BE2C (cell line): ENCODE measurements at regions not wholly inside any gene's neighbourhood (a gene's known extent, or its start where the extent isn't known, plus 50 kb on each side); places are given as distances from the start of the nearest gene placed in this dataset.

ENCODE experiments used
- DNase-seq: peaks from one replicate; pipeline ENCODE4 v3.0.0-alpha.2; 2020
- H3K27me3 ChIP-seq: fragments of 250-450 bp; sonication (Bioruptor Pico); 2 replicates; pipeline ENCODE4 v1.5.1; 2020; ENCODE audit warnings: mild to moderate bottlenecking
- H3K36me3 ChIP-seq: fragments of 250-450 bp; sonication (Bioruptor Pico); 2 replicates; pipeline ENCODE4 v1.5.1; 2020; ENCODE audit warnings: mild to moderate bottlenecking
- H3K4me1 ChIP-seq: fragments of 250-450 bp; sonication (Bioruptor Pico); 2 replicates; pipeline ENCODE4 v1.5.1; 2020
- H3K4me3 ChIP-seq: 2 replicates; pipeline ENCODE4 v1.5.1; 2011; ENCODE audit warnings: low read depth, low read length
- H3K9me3 ChIP-seq: fragments of 250-450 bp; sonication (Bioruptor Pico); 2 replicates; pipeline ENCODE4 v1.5.1; 2020
- TF ChIP-seq, protein P1 (sequence below): IDR thresholded peaks from 2 replicates; pipeline ENCODE4 v1.5.1; 2012; ENCODE audit warnings: mild to moderate bottlenecking, low read depth, low read length

DNA sequence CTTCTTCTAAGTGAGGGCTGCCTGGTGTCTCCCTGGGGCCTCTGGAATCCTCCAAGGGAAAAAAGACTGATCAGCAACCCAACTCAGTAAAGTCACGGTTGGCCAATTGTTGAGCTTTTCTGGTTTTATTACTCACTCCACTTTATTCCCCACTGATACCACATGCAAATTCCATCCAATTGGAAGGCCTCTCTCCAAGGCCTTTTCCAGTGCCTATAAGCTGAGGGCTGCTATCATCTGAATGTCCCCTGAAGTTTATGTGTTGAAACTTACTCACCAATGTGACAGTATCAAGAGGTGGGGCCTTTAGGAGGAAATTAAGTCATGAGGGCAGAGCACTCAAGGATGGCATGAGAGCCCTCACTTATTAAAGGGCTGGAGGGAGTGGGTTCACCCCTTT, 463.3 kb downstream of the BUD13 start:
- no peaks in the 10 kb centered on the region for H3K27me3 ChIP-seq
- no peaks in the 10 kb centered on the region; the same call in 1 of the 2 replicates for H3K9me3 ChIP-seq
- peaks cover 39% of the 10 kb centered on the region for H3K4me1 ChIP-seq
- no peaks in the 10 kb centered on the region for H3K36me3 ChIP-seq
- no peak overlapping the region for H3K4me3 ChIP-seq
- DNase-seq, result no peak
- TF ChIP-seq, protein P1, sequence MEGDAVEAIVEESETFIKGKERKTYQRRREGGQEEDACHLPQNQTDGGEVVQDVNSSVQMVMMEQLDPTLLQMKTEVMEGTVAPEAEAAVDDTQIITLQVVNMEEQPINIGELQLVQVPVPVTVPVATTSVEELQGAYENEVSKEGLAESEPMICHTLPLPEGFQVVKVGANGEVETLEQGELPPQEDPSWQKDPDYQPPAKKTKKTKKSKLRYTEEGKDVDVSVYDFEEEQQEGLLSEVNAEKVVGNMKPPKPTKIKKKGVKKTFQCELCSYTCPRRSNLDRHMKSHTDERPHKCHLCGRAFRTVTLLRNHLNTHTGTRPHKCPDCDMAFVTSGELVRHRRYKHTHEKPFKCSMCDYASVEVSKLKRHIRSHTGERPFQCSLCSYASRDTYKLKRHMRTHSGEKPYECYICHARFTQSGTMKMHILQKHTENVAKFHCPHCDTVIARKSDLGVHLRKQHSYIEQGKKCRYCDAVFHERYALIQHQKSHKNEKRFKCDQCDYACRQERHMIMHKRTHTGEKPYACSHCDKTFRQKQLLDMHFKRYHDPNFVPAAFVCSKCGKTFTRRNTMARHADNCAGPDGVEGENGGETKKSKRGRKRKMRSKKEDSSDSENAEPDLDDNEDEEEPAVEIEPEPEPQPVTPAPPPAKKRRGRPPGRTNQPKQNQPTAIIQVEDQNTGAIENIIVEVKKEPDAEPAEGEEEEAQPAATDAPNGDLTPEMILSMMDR, result no peak

DNA sequence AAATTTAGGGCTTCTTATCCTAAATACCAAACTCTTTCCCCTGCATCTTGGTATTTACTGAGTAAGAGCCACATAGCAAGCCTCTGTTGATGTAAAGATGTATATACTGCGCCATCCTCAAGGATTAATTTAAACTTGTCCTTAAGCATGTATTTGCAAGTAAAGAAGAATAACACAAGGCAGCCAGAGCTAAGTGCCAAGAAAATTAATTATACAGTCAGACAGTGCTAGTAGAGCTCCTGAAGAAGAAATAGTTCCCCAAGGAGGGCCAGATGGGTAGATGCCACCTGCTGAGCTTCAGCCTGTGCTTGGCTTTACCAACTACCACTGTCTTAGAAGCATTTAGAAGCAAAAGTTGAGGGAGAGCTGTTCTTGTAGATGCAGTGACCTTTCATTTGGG, 470.0 kb downstream of the BUD13 start:
- Histone ChIP-seq H3K36me3 (no peaks in the 10 kb centered on the region), H3K27me3 (no peaks in the 10 kb centered on the region), H3K9me3 (no peaks in the 10 kb centered on the region; the same call in 1 of the 2 replicates), H3K4me3 (no peak overlapping the region), H3K4me1 (peaks cover 9% of the 10 kb centered on the region)
- TF ChIP-seq, protein P1, result no peak
- no peak for DNase-seq

DNA sequence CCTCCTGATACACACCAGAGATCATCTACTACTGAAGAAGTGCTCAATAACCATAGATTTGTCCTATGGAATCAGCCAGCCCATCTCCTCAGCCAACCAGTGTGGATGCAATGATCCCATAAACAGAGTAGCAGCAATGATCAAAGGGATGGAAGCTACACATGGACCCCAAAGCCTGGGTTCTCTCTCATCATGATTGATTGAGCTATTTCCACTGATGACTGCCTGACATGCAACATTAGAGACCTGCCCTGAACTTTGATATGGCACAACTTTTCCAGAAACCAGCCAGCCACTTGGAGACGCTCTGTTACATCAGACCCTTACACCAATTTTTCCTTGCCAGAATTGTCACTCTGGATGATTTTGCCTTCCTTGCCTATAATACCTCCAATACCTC, 471.6 kb downstream of the BUD13 start:
- no peak for DNase-seq
- Histone ChIP-seq H3K9me3 (no peaks in the 10 kb centered on the region), H3K4me1 (peaks cover 9% of the 10 kb centered on the region), H3K4me3 (no peak overlapping the region), H3K27me3 (no peaks in the 10 kb centered on the region), H3K36me3 (no peaks in the 10 kb centered on the region)
- TF ChIP-seq, protein P1, result no peak

DNA sequence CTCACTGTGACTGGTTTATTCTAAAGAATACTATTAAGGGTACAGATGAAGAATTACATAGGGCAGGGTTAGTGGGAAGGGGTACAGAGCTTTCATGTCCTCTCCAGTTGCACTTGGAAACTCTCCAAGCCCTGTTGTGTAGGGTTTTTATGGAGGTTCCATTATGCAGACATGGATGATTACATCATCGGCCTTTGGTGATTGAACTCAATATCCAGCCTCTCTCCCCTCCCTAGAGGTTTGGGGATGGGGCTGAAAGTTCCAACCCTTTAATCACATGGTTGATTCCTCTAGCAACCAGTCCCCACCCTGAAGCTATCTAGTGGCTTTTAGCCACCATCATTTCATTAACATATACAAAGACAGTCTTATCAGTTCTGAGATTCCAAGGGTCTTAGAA, 472.6 kb downstream of the BUD13 start:
- TF ChIP-seq, protein P1, result no peak
- no peaks in the 10 kb centered on the region for H3K9me3 ChIP-seq
- H3K27me3 ChIP-seq, result no peaks in the 10 kb centered on the region
- peak; percentile 57 for DNase-seq
- H3K36me3 ChIP-seq, result no peaks in the 10 kb centered on the region
- peaks cover 10% of the 10 kb centered on the region for H3K4me1 ChIP-seq
- H3K4me3 ChIP-seq, result no peak overlapping the region

DNA sequence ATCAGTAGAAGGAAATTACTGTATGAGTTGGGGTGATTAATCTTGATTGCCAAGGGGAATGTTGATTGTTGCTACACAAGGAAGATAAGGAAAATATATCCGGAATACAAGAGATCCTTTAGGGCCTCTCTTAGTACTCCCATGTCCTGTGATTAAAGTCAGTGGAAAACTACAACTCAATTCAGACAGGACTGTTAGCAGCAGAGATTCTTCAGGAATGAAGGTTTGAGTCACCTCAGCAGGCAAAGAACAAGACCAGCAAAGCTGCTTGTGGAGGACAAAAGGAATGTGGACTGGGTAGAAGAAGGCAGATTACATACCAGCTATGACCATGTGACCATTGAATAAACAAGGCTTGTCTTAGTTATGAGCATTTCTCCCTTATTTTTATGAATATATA, 478.2 kb downstream of the BUD13 start:
- Histone ChIP-seq H3K27me3 (no peaks in the 10 kb centered on the region), H3K4me3 (no peak overlapping the region), H3K36me3 (no peaks in the 10 kb centered on the region), H3K9me3 (no peaks in the 10 kb centered on the region), H3K4me1 (0 out of 2 replicates have a peak, but pooled peaks cover 4% of the 10 kb centered on the region)
- no peak for DNase-seq
- TF ChIP-seq, protein P1, result no peak

DNA sequence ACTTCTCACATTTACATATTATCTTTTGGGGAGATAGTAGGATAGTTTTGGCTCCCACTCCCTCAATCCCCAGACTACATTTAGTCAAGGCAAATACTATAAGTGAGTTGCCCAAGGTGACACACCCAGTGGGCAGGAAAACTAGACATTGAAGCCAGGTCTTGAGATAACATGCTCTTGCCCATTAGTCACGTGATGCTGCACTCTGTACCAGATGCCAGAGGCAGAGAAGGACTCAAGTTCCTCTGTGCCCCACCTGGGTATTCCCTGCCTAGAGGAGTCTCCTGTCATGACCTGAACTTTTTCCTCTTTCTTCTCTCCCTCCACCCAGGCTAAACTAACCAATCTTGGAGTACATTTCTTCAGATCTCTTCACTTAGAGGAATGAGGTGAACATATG, 484.9 kb downstream of the BUD13 start:
- Histone ChIP-seq H3K4me3 (no peak overlapping the region), H3K27me3 (no peaks in the 10 kb centered on the region), H3K36me3 (no peaks in the 10 kb centered on the region), H3K9me3 (no peaks in the 10 kb centered on the region), H3K4me1 (no peaks in the 10 kb centered on the region)
- TF ChIP-seq, protein P1, result no peak
- DNase-seq, result no peak
